HG03575 (cell line): ENCODE measurements at regions not wholly inside any gene's neighbourhood (a gene's known extent, or its start where the extent isn't known, plus 50 kb on each side); places are given as distances from the start of the nearest gene placed in this dataset.

Experiments used
- ATAC-seq: cut with Tn5 transposase; IDR thresholded peaks from one replicate; pipeline ENCODE4 v1.9.1; 2021; ENCODE audit not compliant: unreplicated experiment, insufficient number of reproducible peaks, low FRiP score; ENCODE audit errors: extremely low read depth

- ATAC-seq = no peak
These were observed 267.6 kb upstream of the TENM4 start for GRCh38 chr11:79708319-79708932.

GRCh38 chr11:79705648-79706047 lies 264.8 kb upstream of the TENM4 start:
- no peak for ATAC-seq

- no peak for ATAC-seq
These were observed 261.5 kb upstream of the TENM4 start for GRCh38 chr11:79702303-79702702.

- ATAC-seq = no peak
These were observed 258.4 kb upstream of the TENM4 start for GRCh38 chr11:79699246-79699645.

- ATAC-seq = no peak
These were observed 257.1 kb upstream of the TENM4 start for GRCh38 chr11:79697905-79698304.

GRCh38 chr11:79694368-79694767 lies 253.5 kb upstream of the TENM4 start:
- ATAC-seq = no peak

- no peak for ATAC-seq
These were observed 250.6 kb upstream of the TENM4 start for GRCh38 chr11:79691445-79691844.

GRCh38 chr11:79686703-79687419 lies 246.0 kb upstream of the TENM4 start:
- ATAC-seq = no peak

- no peak for ATAC-seq
These were observed 243.1 kb upstream of the TENM4 start for GRCh38 chr11:79683930-79684329.

DNA sequence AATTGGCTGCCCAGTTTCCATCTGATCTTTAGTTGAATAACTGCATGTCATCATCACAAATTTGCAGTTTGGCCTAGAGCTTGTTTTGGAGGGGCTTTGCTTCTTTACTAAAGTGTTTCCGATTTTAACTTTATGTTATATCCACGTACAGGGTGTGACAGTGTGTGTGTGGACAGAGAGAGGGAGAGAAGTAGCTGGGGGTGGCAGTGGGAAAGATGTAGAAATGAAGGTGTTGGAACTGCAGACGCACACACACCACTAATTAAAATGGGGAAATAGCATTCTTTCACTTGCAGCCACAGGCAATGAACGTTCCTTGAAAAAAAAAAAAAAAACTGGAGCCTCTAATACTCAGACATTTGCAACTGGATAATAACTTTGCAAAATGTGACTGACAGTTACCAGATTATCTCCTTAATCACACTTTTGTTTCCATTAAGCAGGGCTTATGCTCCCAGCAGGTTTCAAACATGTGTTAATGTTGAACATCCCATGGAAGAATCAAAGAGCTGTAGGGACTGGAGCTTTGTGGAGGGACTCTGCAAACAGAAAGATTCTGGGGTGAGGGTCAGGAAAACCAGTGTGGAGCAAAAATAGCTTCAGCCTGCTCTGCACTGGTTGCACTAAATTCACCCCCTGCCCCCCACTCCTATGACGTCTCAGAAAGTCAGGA lies 238.1 kb upstream of the TENM4 start:
- no peak for ATAC-seq

- ATAC-seq = no peak
These were observed 235.6 kb upstream of the TENM4 start for GRCh38 chr11:79676396-79676795.

GRCh38 chr11:79675081-79675480 lies 234.3 kb upstream of the TENM4 start:
- ATAC-seq = no peak

DNA sequence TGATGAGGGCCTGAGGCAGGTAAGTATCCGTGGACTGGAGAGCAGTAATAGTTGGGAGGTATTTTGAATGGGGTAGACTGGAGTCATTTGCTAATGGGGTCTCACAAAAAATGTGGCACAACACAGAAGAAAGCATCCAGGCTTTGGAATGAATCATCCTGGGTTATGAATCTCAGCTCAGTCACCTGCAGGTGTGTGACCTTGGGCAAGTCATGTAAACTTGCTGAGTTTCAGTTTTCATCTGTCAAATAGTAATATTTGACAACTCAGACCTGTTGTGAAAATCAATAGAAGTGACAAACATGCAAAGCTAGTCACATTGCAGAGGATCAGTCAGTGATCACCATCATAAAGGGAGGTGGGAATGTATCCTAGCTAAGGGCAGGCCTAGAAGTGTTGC lies 232.0 kb upstream of the TENM4 start:
- ATAC-seq = no peak

DNA sequence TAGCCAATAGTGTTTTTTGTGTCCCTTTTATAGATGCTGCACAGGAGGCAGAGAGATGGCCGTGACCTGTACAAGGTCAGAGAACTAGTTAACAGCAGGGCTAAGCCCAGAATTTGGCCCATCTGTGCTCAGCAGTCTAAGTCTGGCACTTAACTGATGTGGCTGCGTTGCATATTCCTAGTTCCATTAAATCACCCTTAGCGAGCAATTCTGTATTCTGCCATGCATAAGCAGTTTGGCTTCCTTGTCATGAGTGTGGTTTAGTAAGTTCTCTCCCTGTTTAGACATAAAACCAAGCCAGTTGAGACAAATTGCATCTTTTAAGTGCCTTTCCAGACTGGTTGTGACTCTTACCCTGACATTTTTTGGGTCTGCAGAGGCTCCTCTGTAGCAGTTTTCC lies 230.6 kb upstream of the TENM4 start:
- no peak for ATAC-seq

- ATAC-seq = no peak
These were observed 230.1 kb upstream of the TENM4 start for GRCh38 chr11:79670882-79671281.

- ATAC-seq = no peak
These were observed 227.7 kb upstream of the TENM4 start for GRCh38 chr11:79668575-79668974.

DNA sequence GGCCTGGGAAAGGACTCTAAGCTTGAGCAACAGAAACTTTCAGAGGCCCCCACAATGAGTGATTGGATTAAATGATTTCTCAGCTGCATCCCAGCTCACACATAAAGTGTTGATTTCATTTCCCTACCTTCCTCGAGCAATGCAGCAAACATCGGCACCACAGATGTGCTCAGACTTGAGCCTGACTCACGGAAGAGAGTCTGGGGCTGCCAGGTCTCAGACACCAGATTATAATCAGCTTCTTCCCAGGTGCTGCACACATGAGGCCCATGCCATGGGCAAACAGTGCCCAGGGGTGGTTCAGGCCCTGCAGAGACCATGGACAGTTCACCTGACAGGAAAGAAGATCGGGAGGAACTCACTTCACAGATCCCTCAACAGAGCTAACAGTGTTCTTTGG lies 226.6 kb upstream of the TENM4 start:
- ATAC-seq = no peak

DNA sequence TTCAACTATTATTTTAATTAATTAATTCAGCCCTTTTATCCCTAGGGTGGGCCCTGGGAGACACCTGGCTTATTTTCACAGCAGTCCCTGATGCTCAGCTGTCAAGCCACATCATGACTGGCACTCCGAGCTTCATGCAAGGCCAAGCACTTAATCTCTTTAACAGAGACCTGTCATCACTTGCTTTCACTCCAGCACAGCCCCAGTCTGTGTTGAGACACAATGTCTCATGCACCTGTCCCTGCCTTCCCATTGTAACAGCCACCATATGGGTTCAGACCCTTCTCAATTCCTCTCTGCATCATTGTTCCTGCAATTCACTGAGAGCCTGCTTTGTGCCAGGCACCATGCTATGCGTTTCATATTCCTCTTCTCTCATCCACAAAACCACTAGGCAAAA lies 222.2 kb upstream of the TENM4 start:
- no peak for ATAC-seq

- ATAC-seq = no peak
These were observed 220.5 kb upstream of the TENM4 start for GRCh38 chr11:79661373-79661772.

- ATAC-seq = no peak
These were observed 208.1 kb upstream of the TENM4 start for GRCh38 chr11:79648766-79649520.
